GM21447 (cell line): ENCODE measurements at regions not wholly inside any gene's neighbourhood (a gene's known extent, or its start where the extent isn't known, plus 50 kb on each side); places are given as distances from the start of the nearest gene placed in this dataset.

Experiments used
- ATAC-seq: cut with Tn5 transposase; IDR thresholded peaks from one replicate; pipeline ENCODE4 v1.9.1; 2021; ENCODE audit not compliant: unreplicated experiment

GRCh38 chr9:68644831-68645230 is 60.2 kb upstream of the PIP5K1B start:
- no peak for ATAC-seq

- no peak for ATAC-seq
These were observed 56.9 kb upstream of the PIP5K1B start for GRCh38 chr9:68648164-68648563.

GRCh38 chr9:68648971-68649370 is 56.1 kb upstream of the PIP5K1B start:
- ATAC-seq: no peak

- no peak for ATAC-seq
These were observed 53.7 kb upstream of the PIP5K1B start for GRCh38 chr9:68651280-68651893.

GRCh38 chr9:68653141-68653595 is 51.9 kb upstream of the PIP5K1B start:
- peak; percentile 76 for ATAC-seq

- ATAC-seq: no peak
These were observed 51.0 kb upstream of the PIP5K1B start for GRCh38 chr9:68654075-68654474.
